ENCODE measurements at regions not wholly inside any gene's neighbourhood (a gene's known extent, or its start where the extent isn't known, plus 50 kb on each side); places are given as distances from the start of the nearest gene placed in this dataset.
"Not testable (repeated sequence)": the region's sequence is repeated elsewhere in the genome, so short reads cannot be mapped to it uniquely, and the experiment has no call there.

DNA sequence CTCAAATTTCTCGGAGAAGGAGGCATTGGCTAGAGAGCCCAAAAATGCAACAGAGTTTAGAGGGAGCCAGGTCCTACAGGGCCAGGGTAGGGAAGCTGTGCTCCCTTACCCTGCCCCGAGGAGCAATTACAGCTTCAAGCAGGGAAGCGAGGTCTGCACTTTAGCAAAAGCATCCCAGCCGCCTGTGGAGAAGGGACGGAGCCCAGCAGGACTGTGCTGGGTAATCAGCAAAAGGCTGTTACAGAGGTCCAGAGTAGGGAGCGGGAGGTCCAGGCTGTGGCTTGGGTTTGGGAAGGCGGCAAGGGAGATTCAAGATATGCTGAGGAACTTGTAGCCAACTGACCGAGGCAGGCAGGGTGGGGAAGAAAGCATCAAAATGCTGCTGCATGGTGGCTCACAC, 162.6 kb downstream of the TMEM132E start:
- Histone ChIP-seq H3K4me3 (ENCODE audit: low read length in 2 of 2) (no peak overlapping the region), H3K27ac (ENCODE audit: low read depth in 1 of 2, low read length in 1 of 2) (no peak overlapping the region), H3K27me3 (ENCODE audit: control insufficient read depth in 2 of 2, insufficient read depth in 1 of 2, low read length in 1 of 2) (no peaks in the 10 kb centered on the region), H3K4me1 (ENCODE audit: control insufficient read depth in 2 of 2, insufficient read depth in 2 of 2, low read length in 2 of 2) (no peaks in the 10 kb centered on the region), H3K36me3 (ENCODE audit: control insufficient read depth in 2 of 2, insufficient read depth in 2 of 2, low read length in 1 of 2) (no peaks in the 10 kb centered on the region), H3K9me3 (ENCODE audit: control insufficient read depth in 2 of 2, insufficient read depth in 1 of 2, low read length in 1 of 2) (no peaks in the 10 kb centered on the region)
- no peak for DNase-seq (ENCODE audit: low read depth in 6 of 9, low spot score in 9 of 9)
- WGBS: 60% methylated on average over 8 of the region's 8 CpGs

DNA sequence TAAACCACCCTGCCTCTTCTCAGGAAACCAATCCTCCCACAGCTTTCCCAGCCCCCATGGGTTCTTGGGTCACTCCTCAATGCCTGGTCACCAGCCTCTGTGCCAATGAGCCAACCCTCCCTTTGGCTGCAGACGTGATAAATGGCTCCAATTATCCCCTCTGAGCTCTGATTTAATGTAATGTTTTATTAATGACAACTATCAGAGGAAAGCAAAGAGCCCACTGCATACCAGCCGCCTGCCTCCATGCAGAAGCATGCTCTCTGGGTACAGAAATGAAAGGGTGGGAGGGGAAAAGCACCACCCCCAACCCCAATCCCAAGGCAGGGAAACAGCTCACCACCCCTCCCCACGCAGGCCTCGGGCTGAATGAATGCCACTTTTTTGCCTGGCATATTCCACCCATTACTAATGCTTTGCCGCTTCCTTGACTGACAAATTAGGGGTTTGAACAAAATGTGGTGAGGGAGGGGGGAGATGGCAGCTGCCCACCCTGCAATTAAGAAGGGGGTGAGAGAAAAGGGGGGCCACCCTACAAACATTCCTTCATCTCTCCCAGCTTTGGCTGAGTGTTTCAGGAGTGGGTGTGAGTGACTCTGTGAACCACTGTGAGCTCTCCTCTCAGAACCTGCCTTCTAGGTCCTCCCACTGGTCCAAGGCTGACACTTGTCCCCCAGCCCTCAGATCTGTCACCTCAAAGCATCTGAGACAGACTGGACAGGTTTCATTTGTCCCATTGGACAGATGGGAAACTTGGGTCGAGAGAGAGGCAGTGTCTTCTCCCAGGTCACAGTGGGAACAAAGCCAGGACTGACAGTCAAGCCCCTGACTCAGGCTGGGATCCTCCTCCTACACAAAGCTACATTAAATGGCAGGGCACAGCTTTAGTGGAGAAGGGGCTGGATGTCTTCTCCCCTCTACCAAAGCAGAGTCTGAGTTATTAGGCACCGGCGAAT, 161.5 kb downstream of the TMEM132E start:
- DNase-seq (ENCODE audit: low read depth in 6 of 9, low spot score in 9 of 9): no peak

DNA sequence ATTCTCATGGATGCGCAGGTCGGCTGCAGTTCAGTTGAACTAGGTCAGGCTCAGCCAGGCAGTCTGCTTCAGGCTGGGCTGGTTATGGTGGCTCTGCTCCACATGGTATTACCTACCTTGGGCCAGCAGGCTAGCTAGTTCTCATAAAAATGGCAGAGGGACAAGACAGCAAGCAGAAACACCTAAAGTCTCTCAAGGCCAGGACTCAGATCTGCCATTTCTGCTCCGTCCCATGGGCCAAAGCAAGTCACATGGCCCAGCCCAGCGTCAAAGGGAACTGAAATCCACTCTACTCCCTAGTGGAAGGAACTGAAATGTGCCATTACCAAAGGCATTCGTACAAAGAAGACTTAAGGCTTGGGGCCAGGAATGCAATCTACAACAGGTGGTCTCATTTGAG, 160.0 kb downstream of the TMEM132E start:
- no peak for DNase-seq (ENCODE audit: low read depth in 6 of 9, low spot score in 9 of 9)
- no peaks in the 10 kb centered on the region for H3K4me1 ChIP-seq (ENCODE audit: control insufficient read depth in 2 of 2, insufficient read depth in 2 of 2, low read length in 2 of 2)

More for the DNA sequence above, 161.5 kb downstream of the TMEM132E start:
- no peak overlapping the region for H3K4me3 ChIP-seq (ENCODE audit: low read length in 2 of 2)
- H3K4me1 ChIP-seq (ENCODE audit: control insufficient read depth in 2 of 2, insufficient read depth in 2 of 2, low read length in 2 of 2): no peaks in the 10 kb centered on the region
- 85% methylated on average over 8 of the region's 8 CpGs for WGBS
- H3K27ac ChIP-seq (ENCODE audit: low read depth in 1 of 2, low read length in 1 of 2): no peak overlapping the region
- no peaks in the 10 kb centered on the region for H3K27me3 ChIP-seq (ENCODE audit: control insufficient read depth in 2 of 2, insufficient read depth in 1 of 2, low read length in 1 of 2)
- H3K36me3 ChIP-seq (ENCODE audit: control insufficient read depth in 2 of 2, insufficient read depth in 2 of 2, low read length in 1 of 2): no peaks in the 10 kb centered on the region
- no peaks in the 10 kb centered on the region for H3K9me3 ChIP-seq (ENCODE audit: control insufficient read depth in 2 of 2, insufficient read depth in 1 of 2, low read length in 1 of 2)

DNA sequence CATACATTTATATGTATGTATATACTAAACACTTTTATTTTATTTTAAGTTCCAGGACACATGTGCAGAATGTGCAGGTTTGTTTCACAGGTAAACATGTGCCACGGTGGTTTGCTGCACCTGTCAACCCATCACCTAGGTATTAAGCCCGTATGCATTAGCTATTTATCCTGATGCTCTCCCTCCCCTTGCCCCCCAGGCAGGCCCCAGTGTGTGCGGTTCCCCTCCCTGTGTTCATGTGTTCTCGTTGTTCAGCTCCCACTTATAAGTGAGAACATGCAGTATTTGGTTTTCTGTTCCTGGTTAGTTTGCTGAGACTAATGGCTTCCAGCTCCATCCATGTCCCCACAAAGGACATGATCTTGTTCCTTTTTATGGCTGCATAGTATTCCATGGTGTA, 158.3 kb downstream of the TMEM132E start:
- not testable (repeated sequence) for H3K27me3 ChIP-seq (ENCODE audit: control insufficient read depth in 2 of 2, insufficient read depth in 1 of 2, low read length in 1 of 2); H3K4me1 ChIP-seq (ENCODE audit: control insufficient read depth in 2 of 2, insufficient read depth in 2 of 2, low read length in 2 of 2); H3K36me3 ChIP-seq (ENCODE audit: control insufficient read depth in 2 of 2, insufficient read depth in 2 of 2, low read length in 1 of 2); H3K27ac ChIP-seq (ENCODE audit: low read depth in 1 of 2, low read length in 1 of 2); H3K9me3 ChIP-seq (ENCODE audit: control insufficient read depth in 2 of 2, insufficient read depth in 1 of 2, low read length in 1 of 2); H3K4me3 ChIP-seq (ENCODE audit: low read length in 2 of 2); DNase-seq (ENCODE audit: low read depth in 6 of 9, low spot score in 9 of 9)
- WGBS: 94% methylated on average over 4 of the region's 4 CpGs

More for the DNA sequence above, 160.0 kb downstream of the TMEM132E start:
- Histone ChIP-seq H3K4me3 (ENCODE audit: low read length in 2 of 2) (no peak overlapping the region), H3K9me3 (ENCODE audit: control insufficient read depth in 2 of 2, insufficient read depth in 1 of 2, low read length in 1 of 2) (no peaks in the 10 kb centered on the region), H3K27ac (ENCODE audit: low read depth in 1 of 2, low read length in 1 of 2) (no peak overlapping the region), H3K27me3 (ENCODE audit: control insufficient read depth in 2 of 2, insufficient read depth in 1 of 2, low read length in 1 of 2) (no peaks in the 10 kb centered on the region), H3K36me3 (ENCODE audit: control insufficient read depth in 2 of 2, insufficient read depth in 2 of 2, low read length in 1 of 2) (no peaks in the 10 kb centered on the region)
- WGBS: 81% methylated on average over 5 of the region's 5 CpGs

DNA sequence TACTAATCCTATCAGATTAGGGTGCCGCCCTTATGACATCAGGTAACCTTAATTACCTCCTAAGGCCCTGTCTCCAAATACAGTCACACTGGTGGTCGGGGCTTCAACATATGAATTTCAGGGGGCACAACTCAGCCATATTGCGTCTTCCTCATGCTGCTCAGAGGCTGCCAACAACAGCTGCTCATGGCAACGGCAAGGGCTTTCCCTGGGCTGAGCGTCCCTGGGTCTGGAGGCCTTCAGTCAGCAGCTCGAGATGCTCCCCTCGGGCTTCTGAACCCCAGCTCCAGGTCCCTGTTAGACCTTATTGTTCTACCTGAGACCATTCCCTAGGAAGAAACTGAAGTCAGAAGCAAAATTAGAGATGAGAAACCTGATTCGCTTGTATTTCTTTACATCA, 157.2 kb downstream of the TMEM132E start:
- no peak overlapping the region for H3K4me3 ChIP-seq (ENCODE audit: low read length in 2 of 2)
- no peaks in the 10 kb centered on the region for H3K36me3 ChIP-seq (ENCODE audit: control insufficient read depth in 2 of 2, insufficient read depth in 2 of 2, low read length in 1 of 2)
- H3K4me1 ChIP-seq (ENCODE audit: control insufficient read depth in 2 of 2, insufficient read depth in 2 of 2, low read length in 2 of 2): no peaks in the 10 kb centered on the region
- DNase-seq (ENCODE audit: low read depth in 6 of 9, low spot score in 9 of 9): no peak
- no peaks in the 10 kb centered on the region for H3K27me3 ChIP-seq (ENCODE audit: control insufficient read depth in 2 of 2, insufficient read depth in 1 of 2, low read length in 1 of 2)
- H3K27ac ChIP-seq (ENCODE audit: low read depth in 1 of 2, low read length in 1 of 2): no peak overlapping the region
- 81% methylated on average over 8 of the region's 8 CpGs for WGBS
- H3K9me3 ChIP-seq (ENCODE audit: control insufficient read depth in 2 of 2, insufficient read depth in 1 of 2, low read length in 1 of 2): no peaks in the 10 kb centered on the region

- H3K4me1 ChIP-seq (ENCODE audit: control insufficient read depth in 2 of 2, insufficient read depth in 2 of 2, low read length in 2 of 2): no peaks in the 10 kb centered on the region
- 55% methylated on average over 5 of the region's 5 CpGs for WGBS
Measured at GRCh38 chr17:34733333-34733732, 154.0 kb downstream of the TMEM132E start.

GRCh38 chr17:34730816-34731215, 151.4 kb downstream of the TMEM132E start:
- DNase-seq (ENCODE audit: low read depth in 6 of 9, low spot score in 9 of 9): no peak
- Histone ChIP-seq H3K4me1 (ENCODE audit: control insufficient read depth in 2 of 2, insufficient read depth in 2 of 2, low read length in 2 of 2) (no peaks in the 10 kb centered on the region), H3K27me3 (ENCODE audit: control insufficient read depth in 2 of 2, insufficient read depth in 1 of 2, low read length in 1 of 2) (no peaks in the 10 kb centered on the region), H3K9me3 (ENCODE audit: control insufficient read depth in 2 of 2, insufficient read depth in 1 of 2, low read length in 1 of 2) (no peaks in the 10 kb centered on the region), H3K36me3 (ENCODE audit: control insufficient read depth in 2 of 2, insufficient read depth in 2 of 2, low read length in 1 of 2) (no peaks in the 10 kb centered on the region), H3K4me3 (ENCODE audit: low read length in 2 of 2) (no peak overlapping the region), H3K27ac (ENCODE audit: low read depth in 1 of 2, low read length in 1 of 2) (no peak overlapping the region)
- 92% methylated on average over 3 of the region's 3 CpGs for WGBS

More at GRCh38 chr17:34733333-34733732, 154.0 kb downstream of the TMEM132E start:
- H3K27me3 ChIP-seq (ENCODE audit: control insufficient read depth in 2 of 2, insufficient read depth in 1 of 2, low read length in 1 of 2): no peaks in the 10 kb centered on the region
- no peak overlapping the region for H3K27ac ChIP-seq (ENCODE audit: low read depth in 1 of 2, low read length in 1 of 2)
- no peaks in the 10 kb centered on the region for H3K9me3 ChIP-seq (ENCODE audit: control insufficient read depth in 2 of 2, insufficient read depth in 1 of 2, low read length in 1 of 2)
- no peak overlapping the region for H3K4me3 ChIP-seq (ENCODE audit: low read length in 2 of 2)
- no peak for DNase-seq (ENCODE audit: low read depth in 6 of 9, low spot score in 9 of 9)
- H3K36me3 ChIP-seq (ENCODE audit: control insufficient read depth in 2 of 2, insufficient read depth in 2 of 2, low read length in 1 of 2): no peaks in the 10 kb centered on the region

DNA sequence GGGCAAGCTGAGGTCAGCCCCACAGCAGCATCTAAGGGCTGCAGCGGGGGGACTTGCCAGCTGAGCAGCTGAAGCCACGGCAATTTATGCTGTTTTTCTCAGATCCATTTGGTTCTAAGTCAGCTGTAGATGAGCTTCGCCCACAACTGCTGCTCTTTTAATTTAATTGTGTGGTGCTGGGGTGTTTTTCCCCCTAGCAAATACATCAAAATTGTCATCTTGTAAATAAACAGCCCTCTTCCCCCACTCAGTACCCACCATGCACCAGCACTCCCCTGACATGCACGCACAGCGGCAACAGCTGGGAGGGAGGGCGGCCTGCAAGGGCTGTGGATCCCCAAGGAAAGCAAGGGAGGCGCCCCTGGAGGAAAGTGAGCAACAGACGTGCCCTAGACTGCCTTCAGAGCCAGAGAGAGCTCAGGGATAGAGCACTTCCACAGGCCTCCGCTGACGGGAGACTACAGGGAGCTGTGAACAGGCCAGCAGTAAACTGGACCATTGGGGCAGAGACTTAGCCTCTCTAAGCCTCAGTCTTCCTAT, 149.5 kb downstream of the TMEM132E start:
- Histone ChIP-seq H3K27ac (ENCODE audit: low read depth in 1 of 2, low read length in 1 of 2) (no peak overlapping the region), H3K27me3 (ENCODE audit: control insufficient read depth in 2 of 2, insufficient read depth in 1 of 2, low read length in 1 of 2) (no peaks in the 10 kb centered on the region), H3K4me1 (ENCODE audit: control insufficient read depth in 2 of 2, insufficient read depth in 2 of 2, low read length in 2 of 2) (no peaks in the 10 kb centered on the region), H3K4me3 (ENCODE audit: low read length in 2 of 2) (no peak overlapping the region), H3K9me3 (ENCODE audit: control insufficient read depth in 2 of 2, insufficient read depth in 1 of 2, low read length in 1 of 2) (no peaks in the 10 kb centered on the region), H3K36me3 (ENCODE audit: control insufficient read depth in 2 of 2, insufficient read depth in 2 of 2, low read length in 1 of 2) (no peaks in the 10 kb centered on the region)
- WGBS: 65% methylated on average over 10 of the region's 10 CpGs
- DNase-seq (ENCODE audit: low read depth in 6 of 9, low spot score in 9 of 9): no peak

- Histone ChIP-seq H3K27ac (ENCODE audit: low read depth in 1 of 2, low read length in 1 of 2) (no peak overlapping the region), H3K4me1 (ENCODE audit: control insufficient read depth in 2 of 2, insufficient read depth in 2 of 2, low read length in 2 of 2) (no peaks in the 10 kb centered on the region), H3K4me3 (ENCODE audit: low read length in 2 of 2) (no peak overlapping the region), H3K9me3 (ENCODE audit: control insufficient read depth in 2 of 2, insufficient read depth in 1 of 2, low read length in 1 of 2) (no peaks in the 10 kb centered on the region), H3K36me3 (ENCODE audit: control insufficient read depth in 2 of 2, insufficient read depth in 2 of 2, low read length in 1 of 2) (no peaks in the 10 kb centered on the region), H3K27me3 (ENCODE audit: control insufficient read depth in 2 of 2, insufficient read depth in 1 of 2, low read length in 1 of 2) (no peaks in the 10 kb centered on the region)
- DNase-seq (ENCODE audit: low read depth in 6 of 9, low spot score in 9 of 9): no peak
- 60% methylated on average over 6 of the region's 6 CpGs for WGBS
Measured at GRCh38 chr17:34727601-34728000, 148.2 kb downstream of the TMEM132E start.
